ENCODE measurements at regions not wholly inside any gene's neighbourhood (a gene's known extent, or its start where the extent isn't known, plus 50 kb on each side); places are given as distances from the start of the nearest gene placed in this dataset.

DNA sequence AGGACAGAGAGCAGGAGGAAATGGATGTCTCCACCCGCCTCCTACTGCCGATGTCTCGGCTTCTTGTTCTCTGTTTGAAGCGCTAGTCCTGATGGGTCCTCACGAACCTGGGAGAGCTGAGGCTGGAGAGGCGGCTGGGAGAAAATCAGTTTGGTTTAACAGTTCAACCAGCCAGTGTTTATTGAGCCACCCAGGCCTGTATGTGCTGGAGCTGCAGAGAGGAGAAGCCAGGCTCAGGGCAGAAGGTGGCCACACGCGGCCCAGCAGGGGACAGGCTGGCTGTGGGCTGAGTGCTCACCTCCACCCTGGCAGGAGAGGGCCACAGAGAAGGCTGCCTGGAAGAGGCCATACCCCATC, 202.1 kb downstream of the CYP26B1 start:
- ChIA-PET POLR2A (no interaction called here), CTCF (ENCODE audit: low intra/inter-chr PET ratio) (no interaction called here)
- Histone ChIP-seq H3K9me3 (replicated peaks; ENCODE audit: control insufficient read depth, insufficient read depth, low read depth, low read length) (no peaks in the 10 kb centered on the region), H3K4me2 (ENCODE audit: insufficient read depth, low read length) (no peak overlapping the region), H2AFZ (ENCODE audit: low read depth, low read length) (no peak overlapping the region), H3K9ac (ENCODE audit: insufficient read depth in 1 of 2, low read depth in 2 of 2, low read length in 2 of 2) (no peak overlapping the region), H3K4me3 (no peak overlapping the region), H3K79me2 (ENCODE audit: control insufficient read depth, insufficient read depth, low read length) (no peaks in the 10 kb centered on the region), H3K36me3 (ENCODE audit: control insufficient read depth, insufficient read depth, low read length) (no peaks in the 10 kb centered on the region), H3K4me1 (replicated peaks in 1 of 2; ENCODE audit: control insufficient read depth in 2 of 2, insufficient read depth in 2 of 2, low read length in 2 of 2) (no peaks in the 10 kb centered on the region; a peak in 1 of 5 replicates), H3K27ac (ENCODE audit: extremely low read depth, low read depth, low read length) (no peak overlapping the region), H3K27me3 (ENCODE audit: control insufficient read depth in 2 of 2, insufficient read depth in 2 of 2, low read length in 2 of 2) (peaks cover 9 to 34% of the 10 kb centered on the region in 2 experiments; a peak in 3 of 5 replicates), H4K20me1 (replicated peaks; ENCODE audit: control insufficient read depth, insufficient read depth, low read length) (no peaks in the 10 kb centered on the region), H3K9me1 (ENCODE audit: control insufficient read depth, insufficient read depth, low read length) (no peaks in the 10 kb centered on the region)
- in situ Hi-C loops (cut with MboI) (no loop called here), intact Hi-C loops (cut with micrococcal nuclease) (no loop called here)
- DNase-seq (ENCODE audit: extremely low read depth in 1 of 4, low spot score in 3 of 4) (no peak), FAIRE-seq (no peak), ATAC-seq (no peak)
- WGBS (ENCODE audit: insufficient coverage, low coverage, missing lambda C conversion rate) = 7% methylated on average over 8 of the region's 8 CpGs
- BruUV-seq (replicated peaks) = no TSS peak
- TF ChIP-seq FOXK2 (conservative IDR thresholded peaks at IDR 0.05 in 1 of 2, IDR thresholded peaks at IDR 0.05 in 1 of 2; ENCODE audit: low read depth in 2 of 2) (no peak), ZNF76 (CRISPR knock-in tag; IDR thresholded peaks at IDR 0.05; ENCODE audit: borderline replicate concordance) (no peak), FOXM1 (IDR thresholded peaks at IDR 0.05; ENCODE audit: low read depth) (no peak), FOXM1 (CRISPR knock-in tag; IDR thresholded peaks at IDR 0.05; ENCODE audit: low read depth) (no peak), ZNF121 (CRISPR knock-in tag; conservative IDR thresholded peaks at IDR 0.05) (no peak), ESRRB (CRISPR knock-in tag; IDR thresholded peaks at IDR 0.05; ENCODE audit: borderline replicate concordance) (no peak)
- TF ChIP-seq, protein P1, sequence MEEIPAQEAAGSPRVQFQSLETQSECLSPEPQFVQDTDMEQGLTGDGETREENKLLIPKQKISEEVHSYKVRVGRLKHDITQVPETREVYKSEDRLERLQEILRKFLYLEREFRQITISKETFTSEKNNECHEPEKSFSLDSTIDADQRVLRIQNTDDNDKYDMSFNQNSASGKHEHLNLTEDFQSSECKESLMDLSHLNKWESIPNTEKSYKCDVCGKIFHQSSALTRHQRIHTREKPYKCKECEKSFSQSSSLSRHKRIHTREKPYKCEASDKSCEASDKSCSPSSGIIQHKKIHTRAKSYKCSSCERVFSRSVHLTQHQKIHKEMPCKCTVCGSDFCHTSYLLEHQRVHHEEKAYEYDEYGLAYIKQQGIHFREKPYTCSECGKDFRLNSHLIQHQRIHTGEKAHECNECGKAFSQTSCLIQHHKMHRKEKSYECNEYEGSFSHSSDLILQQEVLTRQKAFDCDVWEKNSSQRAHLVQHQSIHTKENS (CRISPR knock-in tag; IDR thresholded peaks at IDR 0.05) = no peak
- TF ChIP-seq, protein P2, sequence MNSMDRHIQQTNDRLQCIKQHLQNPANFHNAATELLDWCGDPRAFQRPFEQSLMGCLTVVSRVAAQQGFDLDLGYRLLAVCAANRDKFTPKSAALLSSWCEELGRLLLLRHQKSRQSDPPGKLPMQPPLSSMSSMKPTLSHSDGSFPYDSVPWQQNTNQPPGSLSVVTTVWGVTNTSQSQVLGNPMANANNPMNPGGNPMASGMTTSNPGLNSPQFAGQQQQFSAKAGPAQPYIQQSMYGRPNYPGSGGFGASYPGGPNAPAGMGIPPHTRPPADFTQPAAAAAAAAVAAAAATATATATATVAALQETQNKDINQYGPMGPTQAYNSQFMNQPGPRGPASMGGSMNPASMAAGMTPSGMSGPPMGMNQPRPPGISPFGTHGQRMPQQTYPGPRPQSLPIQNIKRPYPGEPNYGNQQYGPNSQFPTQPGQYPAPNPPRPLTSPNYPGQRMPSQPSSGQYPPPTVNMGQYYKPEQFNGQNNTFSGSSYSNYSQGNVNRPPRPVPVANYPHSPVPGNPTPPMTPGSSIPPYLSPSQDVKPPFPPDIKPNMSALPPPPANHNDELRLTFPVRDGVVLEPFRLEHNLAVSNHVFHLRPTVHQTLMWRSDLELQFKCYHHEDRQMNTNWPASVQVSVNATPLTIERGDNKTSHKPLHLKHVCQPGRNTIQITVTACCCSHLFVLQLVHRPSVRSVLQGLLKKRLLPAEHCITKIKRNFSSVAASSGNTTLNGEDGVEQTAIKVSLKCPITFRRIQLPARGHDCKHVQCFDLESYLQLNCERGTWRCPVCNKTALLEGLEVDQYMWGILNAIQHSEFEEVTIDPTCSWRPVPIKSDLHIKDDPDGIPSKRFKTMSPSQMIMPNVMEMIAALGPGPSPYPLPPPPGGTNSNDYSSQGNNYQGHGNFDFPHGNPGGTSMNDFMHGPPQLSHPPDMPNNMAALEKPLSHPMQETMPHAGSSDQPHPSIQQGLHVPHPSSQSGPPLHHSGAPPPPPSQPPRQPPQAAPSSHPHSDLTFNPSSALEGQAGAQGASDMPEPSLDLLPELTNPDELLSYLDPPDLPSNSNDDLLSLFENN (IDR thresholded peaks at IDR 0.05; ENCODE audit: low read depth in 2 of 2, low read length in 2 of 2) = no peak
- TF ChIP-seq, protein P3, sequence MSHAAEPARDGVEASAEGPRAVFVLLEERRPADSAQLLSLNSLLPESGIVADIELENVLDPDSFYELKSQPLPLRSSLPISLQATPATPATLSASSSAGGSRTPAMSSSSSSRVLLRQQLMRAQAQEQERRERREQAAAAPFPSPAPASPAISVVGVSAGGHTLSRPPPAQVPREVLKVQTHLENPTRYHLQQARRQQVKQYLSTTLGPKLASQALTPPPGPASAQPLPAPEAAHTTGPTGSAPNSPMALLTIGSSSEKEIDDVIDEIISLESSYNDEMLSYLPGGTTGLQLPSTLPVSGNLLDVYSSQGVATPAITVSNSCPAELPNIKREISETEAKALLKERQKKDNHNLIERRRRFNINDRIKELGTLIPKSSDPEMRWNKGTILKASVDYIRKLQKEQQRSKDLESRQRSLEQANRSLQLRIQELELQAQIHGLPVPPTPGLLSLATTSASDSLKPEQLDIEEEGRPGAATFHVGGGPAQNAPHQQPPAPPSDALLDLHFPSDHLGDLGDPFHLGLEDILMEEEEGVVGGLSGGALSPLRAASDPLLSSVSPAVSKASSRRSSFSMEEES (CRISPR knock-in tag; IDR thresholded peaks at IDR 0.05) = no peak
- TF ChIP-seq, protein P4, sequence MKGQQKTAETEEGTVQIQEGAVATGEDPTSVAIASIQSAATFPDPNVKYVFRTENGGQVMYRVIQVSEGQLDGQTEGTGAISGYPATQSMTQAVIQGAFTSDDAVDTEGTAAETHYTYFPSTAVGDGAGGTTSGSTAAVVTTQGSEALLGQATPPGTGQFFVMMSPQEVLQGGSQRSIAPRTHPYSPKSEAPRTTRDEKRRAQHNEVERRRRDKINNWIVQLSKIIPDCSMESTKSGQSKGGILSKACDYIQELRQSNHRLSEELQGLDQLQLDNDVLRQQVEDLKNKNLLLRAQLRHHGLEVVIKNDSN (CRISPR knock-in tag; IDR thresholded peaks at IDR 0.05) = no peak
- TF ChIP-seq, protein P5, sequence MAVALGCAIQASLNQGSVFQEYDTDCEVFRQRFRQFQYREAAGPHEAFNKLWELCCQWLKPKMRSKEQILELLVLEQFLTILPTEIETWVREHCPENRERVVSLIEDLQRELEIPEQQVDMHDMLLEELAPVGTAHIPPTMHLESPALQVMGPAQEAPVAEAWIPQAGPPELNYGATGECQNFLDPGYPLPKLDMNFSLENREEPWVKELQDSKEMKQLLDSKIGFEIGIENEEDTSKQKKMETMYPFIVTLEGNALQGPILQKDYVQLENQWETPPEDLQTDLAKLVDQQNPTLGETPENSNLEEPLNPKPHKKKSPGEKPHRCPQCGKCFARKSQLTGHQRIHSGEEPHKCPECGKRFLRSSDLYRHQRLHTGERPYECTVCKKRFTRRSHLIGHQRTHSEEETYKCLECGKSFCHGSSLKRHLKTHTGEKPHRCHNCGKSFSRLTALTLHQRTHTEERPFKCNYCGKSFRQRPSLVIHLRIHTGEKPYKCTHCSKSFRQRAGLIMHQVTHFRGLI (CRISPR knock-in tag; IDR thresholded peaks at IDR 0.05) = no peak
- TF ChIP-seq, protein P6, sequence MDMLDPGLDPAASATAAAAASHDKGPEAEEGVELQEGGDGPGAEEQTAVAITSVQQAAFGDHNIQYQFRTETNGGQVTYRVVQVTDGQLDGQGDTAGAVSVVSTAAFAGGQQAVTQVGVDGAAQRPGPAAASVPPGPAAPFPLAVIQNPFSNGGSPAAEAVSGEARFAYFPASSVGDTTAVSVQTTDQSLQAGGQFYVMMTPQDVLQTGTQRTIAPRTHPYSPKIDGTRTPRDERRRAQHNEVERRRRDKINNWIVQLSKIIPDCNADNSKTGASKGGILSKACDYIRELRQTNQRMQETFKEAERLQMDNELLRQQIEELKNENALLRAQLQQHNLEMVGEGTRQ (CRISPR knock-in tag; IDR thresholded peaks at IDR 0.05) = no peak

All from K562 (cell line).